ENCODE measurements at regions not wholly inside any gene's neighbourhood (a gene's known extent, or its start where the extent isn't known, plus 50 kb on each side); places are given as distances from the start of the nearest gene placed in this dataset.

DNA sequence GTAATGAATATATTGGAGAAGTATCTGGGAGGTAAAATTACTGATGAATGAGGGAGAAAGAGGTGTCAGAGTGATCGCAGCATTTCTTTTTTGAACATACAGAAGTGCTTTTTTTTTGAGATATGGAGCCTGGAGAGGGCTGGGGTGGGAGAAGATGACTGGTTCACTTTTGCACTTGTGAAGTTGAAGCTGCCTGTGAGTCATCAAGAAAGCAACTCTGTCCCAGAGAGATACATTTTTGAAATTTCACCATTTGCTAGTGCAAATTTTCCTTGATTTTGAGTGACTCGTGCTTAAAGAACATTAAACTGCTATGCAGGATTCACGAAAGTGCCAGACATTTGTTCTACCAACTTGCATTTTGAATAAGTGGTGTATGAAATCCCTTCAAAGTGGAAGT is 81.8 kb downstream of the ADRA2A start:
- TF ChIP-seq, protein P1, sequence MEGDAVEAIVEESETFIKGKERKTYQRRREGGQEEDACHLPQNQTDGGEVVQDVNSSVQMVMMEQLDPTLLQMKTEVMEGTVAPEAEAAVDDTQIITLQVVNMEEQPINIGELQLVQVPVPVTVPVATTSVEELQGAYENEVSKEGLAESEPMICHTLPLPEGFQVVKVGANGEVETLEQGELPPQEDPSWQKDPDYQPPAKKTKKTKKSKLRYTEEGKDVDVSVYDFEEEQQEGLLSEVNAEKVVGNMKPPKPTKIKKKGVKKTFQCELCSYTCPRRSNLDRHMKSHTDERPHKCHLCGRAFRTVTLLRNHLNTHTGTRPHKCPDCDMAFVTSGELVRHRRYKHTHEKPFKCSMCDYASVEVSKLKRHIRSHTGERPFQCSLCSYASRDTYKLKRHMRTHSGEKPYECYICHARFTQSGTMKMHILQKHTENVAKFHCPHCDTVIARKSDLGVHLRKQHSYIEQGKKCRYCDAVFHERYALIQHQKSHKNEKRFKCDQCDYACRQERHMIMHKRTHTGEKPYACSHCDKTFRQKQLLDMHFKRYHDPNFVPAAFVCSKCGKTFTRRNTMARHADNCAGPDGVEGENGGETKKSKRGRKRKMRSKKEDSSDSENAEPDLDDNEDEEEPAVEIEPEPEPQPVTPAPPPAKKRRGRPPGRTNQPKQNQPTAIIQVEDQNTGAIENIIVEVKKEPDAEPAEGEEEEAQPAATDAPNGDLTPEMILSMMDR (IDR thresholded peaks at IDR 0.05), result no peak
- TF ChIP-seq POLR2A (IDR thresholded peaks at IDR 0.05), result no peak
- no peak for TF ChIP-seq EP300 (IDR thresholded peaks at IDR 0.05)
